H1 (cell line): ENCODE measurements at regions not wholly inside any gene's neighbourhood (a gene's known extent, or its start where the extent isn't known, plus 50 kb on each side); places are given as distances from the start of the nearest gene placed in this dataset.

Source experiments
- CTCF ChIA-PET: fragments of 300-600 bp; sonication (Branson Sonifier 250); formaldehyde crosslinking; loops from one replicate; lab custom pipeline; 2021; ENCODE audit not compliant: partially characterized antibody; lab: Charles Lee
- POLR2A ChIA-PET: fragments of 300-600 bp; sonication (Branson Sonifier 250); formaldehyde crosslinking; loops from one replicate; lab custom pipeline; 2021; ENCODE audit warnings: inconsistent platforms; ENCODE audit not compliant: partially characterized antibody; lab: Charles Lee
- DNase-seq, 2 experiments: peaks; one replicate each; pipeline versions ENCODE4 v3.0.0 to v3.0.0-alpha.2; 2010 to 2022; ENCODE audit warnings: low spot score in 2 of 2, low read depth in 1 of 2, mixed read lengths in 1 of 2
- FAIRE-seq: peaks from 2 replicates; lab custom pipeline; 2011; peaks lifted over from hg19 to GRCh38; lab: Jason Lieb, UNC
- H2AFZ ChIP-seq: 2 replicates; pipeline ENCODE4 v1.8.1; 2012; ENCODE audit warnings: low read length, inconsistent platforms
- H2AK5ac ChIP-seq: 2 replicates; pipeline ENCODE4 v1.6.1; 2013; ENCODE audit warnings: low read depth, low read length
- H2BK120ac ChIP-seq: replicated peaks from 2 replicates; pipeline ENCODE3; 2013; ENCODE audit warnings: low read depth, low read length, inconsistent platforms
- H2BK12ac ChIP-seq: 2 replicates; pipeline ENCODE4 v1.6.1; 2013; ENCODE audit warnings: low read depth, low read length
- H2BK15ac ChIP-seq: 2 replicates; pipeline ENCODE4 v1.6.1; 2013; ENCODE audit warnings: low read length
- H2BK20ac ChIP-seq: 2 replicates; pipeline ENCODE4 v1.6.1; 2013; ENCODE audit warnings: low read length
- H2BK5ac ChIP-seq: 2 replicates; pipeline ENCODE4 v1.6.1; 2013; ENCODE audit warnings: low read depth, low read length
- H3K14ac ChIP-seq: 2 replicates; pipeline ENCODE4 v1.6.1; 2013; ENCODE audit warnings: inconsistent platforms; ENCODE audit not compliant: insufficient read length
- H3K18ac ChIP-seq: 2 replicates; pipeline ENCODE4 v1.6.1; 2013; ENCODE audit warnings: low read length; ENCODE audit errors: extremely low read depth
- H3K23ac ChIP-seq: 2 replicates; pipeline ENCODE4 v1.6.1; 2013; ENCODE audit warnings: inconsistent platforms; ENCODE audit not compliant: insufficient read length
- H3K23me2 ChIP-seq: 2 replicates; pipeline ENCODE4 v1.6.1; 2013; ENCODE audit warnings: low read depth, low read length
- H3K27ac ChIP-seq: 2 replicates; pipeline ENCODE4 v1.6.1; 2011; ENCODE audit warnings: low read depth, low read length, inconsistent platforms
- H3K27me3 ChIP-seq, 4 experiments: replicated peaks in 1 of 4; 1 replicate in 1 of 4; 2 replicates in 3 of 4; pipeline versions ENCODE4 v1.6.1 to v1.8.1; 2011 to 2013; ENCODE audit warnings: low read length in 3 of 4, mild to moderate bottlenecking in 3 of 4, inconsistent platforms in 2 of 4, mixed read lengths in 2 of 4, moderate library complexity in 1 of 4; ENCODE audit not compliant: control insufficient read depth in 3 of 4, insufficient read depth in 3 of 4; ENCODE audit errors: extremely low read depth in 1 of 4
- H3K36me3 ChIP-seq, 4 experiments: 2 replicates each; pipeline versions ENCODE4 v1.6.1 to v1.8.1; 2011 to 2013; ENCODE audit warnings: mild to moderate bottlenecking in 4 of 4, low read length in 3 of 4, moderate library complexity in 2 of 4, control low read depth in 1 of 4, inconsistent platforms in 1 of 4; ENCODE audit not compliant: insufficient read depth in 4 of 4, control insufficient read depth in 2 of 4
- H3K4ac ChIP-seq: replicated peaks from 2 replicates; pipeline ENCODE3; 2013; ENCODE audit warnings: low read length, low read depth, mixed read lengths, inconsistent platforms; ENCODE audit not compliant: insufficient read length
- H3K4me1 ChIP-seq, 4 experiments: replicated peaks in 1 of 4; 1 replicate in 1 of 4; 2 replicates in 3 of 4; pipeline versions ENCODE4 v1.6.1 to v1.8.1; 2011 to 2013; ENCODE audit warnings: low read length in 3 of 4, inconsistent platforms in 2 of 4, mixed read lengths in 1 of 4; ENCODE audit not compliant: insufficient read depth in 4 of 4, control insufficient read depth in 3 of 4
- H3K4me2 ChIP-seq, 2 experiments: 2 replicates each; pipeline versions ENCODE4 v1.6.1 to v1.8.1; 2011 to 2013; ENCODE audit warnings: low read depth in 2 of 2, low read length in 2 of 2, control low read depth in 1 of 2, inconsistent platforms in 1 of 2, mild to moderate bottlenecking in 1 of 2; ENCODE audit not compliant: insufficient read depth in 1 of 2
- H3K4me3 ChIP-seq, 4 experiments: fragments of 200-600, 300-600 bp in 1 of 4; sonication (generic), shearing (Covaris generic), sonication (Bioruptor Twin) in 1 of 4; 2 replicates each; pipeline versions ENCODE4 v1.5.1 to v1.8.1; 2011 to 2016; ENCODE audit warnings: low read length in 4 of 4, low read depth in 3 of 4, control low read depth in 2 of 4, inconsistent platforms in 2 of 4, mild to moderate bottlenecking in 2 of 4, mixed read lengths in 1 of 4, moderate library complexity in 1 of 4; ENCODE audit not compliant: insufficient read depth in 2 of 4; ENCODE audit errors: extremely low read depth in 1 of 4
- H3K56ac ChIP-seq: replicated peaks from 2 replicates; pipeline ENCODE3; 2013; ENCODE audit warnings: low read depth, mild to moderate bottlenecking, mixed read lengths, low read length, inconsistent platforms; ENCODE audit not compliant: insufficient read length
- H3K79me1 ChIP-seq: 2 replicates; pipeline ENCODE4 v1.6.1; 2013; ENCODE audit warnings: low read depth, low read length, control low read depth
- H3K79me2 ChIP-seq, 2 experiments: 2 replicates each; pipeline versions ENCODE4 v1.6.1 to v1.8.1; 2012 to 2013; ENCODE audit warnings: low read length in 2 of 2, mild to moderate bottlenecking in 2 of 2, inconsistent platforms in 1 of 2; ENCODE audit not compliant: insufficient read depth in 2 of 2, control insufficient read depth in 1 of 2
- H3K9ac ChIP-seq, 4 experiments: replicated peaks in 1 of 4; 1 replicate in 1 of 4; 2 replicates in 3 of 4; pipeline versions ENCODE4 v1.6.1 to v1.8.1; 2011 to 2013; ENCODE audit warnings: low read depth in 3 of 4, low read length in 3 of 4, control low read depth in 2 of 4, mild to moderate bottlenecking in 2 of 4, moderate library complexity in 2 of 4, inconsistent platforms in 1 of 4; ENCODE audit errors: extremely low read depth in 1 of 4
- H3K9me3 ChIP-seq, 2 experiments: 2 replicates each; pipeline versions ENCODE4 v1.6.1 to v1.8.1; 2012 to 2013; ENCODE audit warnings: mild to moderate bottlenecking in 2 of 2, moderate library complexity in 2 of 2, control low read depth in 1 of 2, inconsistent platforms in 1 of 2, low read depth in 1 of 2, low read length in 1 of 2, mixed read lengths in 1 of 2; ENCODE audit not compliant: insufficient read depth in 2 of 2
- H4K20me1 ChIP-seq, 2 experiments: replicated peaks in 1 of 2; 2 replicates each; pipeline versions ENCODE3 to v1.8.1; 2011 to 2013; ENCODE audit warnings: inconsistent platforms in 2 of 2, low read length in 2 of 2, mild to moderate bottlenecking in 1 of 2; ENCODE audit not compliant: insufficient read depth in 2 of 2, control insufficient read depth in 1 of 2
- H4K5ac ChIP-seq: 2 replicates; pipeline ENCODE4 v1.6.1; 2013; ENCODE audit warnings: low read length, low read depth, mixed read lengths, inconsistent platforms; ENCODE audit not compliant: insufficient read length
- H4K8ac ChIP-seq: 2 replicates; pipeline ENCODE4 v1.8.0; 2013; ENCODE audit warnings: mild to moderate bottlenecking, moderate library complexity, low read length, inconsistent platforms; ENCODE audit not compliant: insufficient read depth; ENCODE audit errors: extremely low read depth
- H4K91ac ChIP-seq: replicated peaks from 2 replicates; pipeline ENCODE3; 2013; ENCODE audit warnings: low read length, mixed read lengths, inconsistent platforms; ENCODE audit not compliant: insufficient read length
- ATF2 ChIP-seq: IDR thresholded peaks from 2 replicates; pipeline ENCODE4 v1.6.1; 2012; ENCODE audit warnings: low read length, inconsistent platforms
- BRCA1 ChIP-seq: IDR thresholded peaks from 2 replicates; pipeline ENCODE4 v1.6.1; 2012; ENCODE audit warnings: low read depth, low read length, improper control_type of control experiment
- FOSL1 ChIP-seq: IDR thresholded peaks from 2 replicates; pipeline ENCODE4 v1.6.1; 2011; ENCODE audit warnings: mild to moderate bottlenecking, low read depth, low read length, moderate library complexity; ENCODE audit not compliant: insufficient read depth
- POLR2AphosphoS5 ChIP-seq: IDR thresholded peaks from 2 replicates; pipeline ENCODE4 v1.6.1; 2011; ENCODE audit warnings: low read depth, low read length
- SP1 ChIP-seq: IDR thresholded peaks from 2 replicates; pipeline ENCODE4 v1.6.1; 2011; ENCODE audit warnings: low read depth, low read length
- SP2 ChIP-seq: IDR thresholded peaks from 2 replicates; pipeline ENCODE4 v1.6.1; 2012; ENCODE audit warnings: mild to moderate bottlenecking, low read length, inconsistent platforms
- TEAD4 ChIP-seq: IDR thresholded peaks from 2 replicates; pipeline ENCODE4 v1.6.1; 2012; ENCODE audit warnings: low read depth, low read length, inconsistent platforms, mixed read lengths
- WGBS, 2 experiments: shearing (Covaris generic) in 1 of 2; methylation state at CpG; one replicate each; pipeline versions ENCODE4 v1.1.6 to v1.1.7; 2013 to 2015; ENCODE audit warnings: low lambda C conversion rate in 2 of 2, mixed read lengths in 2 of 2, inconsistent platforms in 1 of 2, low coverage in 1 of 2, missing lambda C conversion rate in 1 of 2; ENCODE audit not compliant: insufficient replicate concordance in 2 of 2, insufficient coverage in 1 of 2, insufficient read length in 1 of 2; ENCODE audit errors: extremely low coverage in 1 of 2, missing lambda C conversion rate in 1 of 2; 5-methylcytosine and 5-hydroxymethylcytosine counted together

DNA sequence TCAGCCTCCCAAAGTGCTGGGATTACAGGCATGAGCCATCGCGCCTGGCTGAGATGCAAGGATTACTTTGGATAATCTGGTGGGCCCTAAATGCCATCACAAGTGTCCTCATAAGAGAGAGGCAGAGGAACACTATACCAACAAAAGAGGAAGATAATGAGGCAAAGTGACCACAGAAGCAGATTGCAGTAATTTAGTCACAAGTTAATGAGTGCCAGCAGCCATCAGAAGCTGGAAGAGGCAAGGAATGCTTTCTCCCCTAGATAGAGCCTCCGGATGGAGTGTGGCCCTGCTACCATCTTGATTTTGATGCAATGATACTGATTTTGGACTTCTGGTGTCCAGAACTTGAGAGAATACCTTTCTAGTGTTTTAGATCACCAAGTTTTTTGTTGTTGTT is 122.3 kb downstream of the SPATA31D1 start:
- Histone ChIP-seq H3K4ac (no peak overlapping the region), H3K27ac (no peak overlapping the region), H3K36me3 (no peaks in the 10 kb centered on the region), H4K5ac (no peak overlapping the region), H3K9ac (no peak overlapping the region), H3K4me3 (no peak overlapping the region), H2BK20ac (no peak overlapping the region), H2BK15ac (no peak overlapping the region), H2AK5ac (no peak overlapping the region), H4K20me1 (no peaks in the 10 kb centered on the region), H3K79me2 (no peaks in the 10 kb centered on the region), H4K8ac (no peak overlapping the region), H3K56ac (no peak overlapping the region), H2BK12ac (no peak overlapping the region), H3K4me1 (peaks cover 0 to 6% (median 1%) of the 10 kb centered on the region in 4 experiments; a peak in 4 of 7 replicates), H3K4me2 (no peak overlapping the region), H3K18ac (no peak overlapping the region), H3K79me1 (no peaks in the 10 kb centered on the region), H2BK120ac (no peak overlapping the region), H3K14ac (no peak overlapping the region), H3K23ac (no peak overlapping the region), H3K9me3 (no peaks in the 10 kb centered on the region), H4K91ac (no peak overlapping the region), H3K27me3 (no peaks in the 10 kb centered on the region), H3K23me2 (no peaks in the 10 kb centered on the region), H2BK5ac (no peak overlapping the region), H2AFZ (no peak overlapping the region)
- FAIRE-seq (no peak), DNase-seq (no peak)
- POLR2A ChIA-PET = no interaction called here
- TF ChIP-seq POLR2AphosphoS5 (no peak), FOSL1 (no peak), BRCA1 (no peak), TEAD4 (no peak), SP1 (no peak), SP2 (no peak), ATF2 (no peak)
- CTCF ChIA-PET = no interaction called here
- WGBS, 2 experiments = 100% methylated on average over 3 of the region's 3 CpGs; no CpG with 5 or more reads in 1 of the 2 experiments
